ENCODE measurements at regions not wholly inside any gene's neighbourhood (a gene's known extent, or its start where the extent isn't known, plus 50 kb on each side); places are given as distances from the start of the nearest gene placed in this dataset.

DNA sequence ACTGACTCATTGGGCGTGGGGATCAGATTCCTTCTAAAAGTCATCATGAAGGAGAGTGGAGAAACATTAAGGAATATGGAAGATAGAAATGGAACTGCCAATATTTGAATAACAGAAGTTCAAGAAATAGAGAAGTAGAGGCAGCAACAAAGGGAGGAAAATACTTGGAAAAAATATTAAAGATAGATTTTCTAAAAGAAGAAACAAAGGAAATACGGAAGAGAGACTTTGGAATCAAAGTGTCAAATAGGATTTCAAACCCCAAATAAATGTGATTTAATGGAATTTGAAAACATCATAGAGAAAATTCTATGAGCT, 605.1 kb upstream of the KLF4 start:
- Histone ChIP-seq H3K4me3 (ENCODE audit: insufficient read depth in 1 of 2, low read depth in 1 of 2, low read length in 2 of 2) (no peak overlapping the region), H3K79me1 (replicated peaks; ENCODE audit: low read length, poor library complexity, severe bottlenecking) (no peaks in the 10 kb centered on the region), H4K91ac (ENCODE audit: low read length) (no peak overlapping the region), H3K4ac (ENCODE audit: low read depth in 1 of 2, low read length in 2 of 2) (no peak overlapping the region), H2BK120ac (ENCODE audit: low read depth, low read length) (no peak overlapping the region), H3K18ac (ENCODE audit: low read depth in 1 of 2, low read length in 2 of 2) (no peak overlapping the region), H3K9ac (ENCODE audit: low read length) (peak overlapping the region; percentile 9), H2BK15ac (ENCODE audit: low read depth, poor library complexity, severe bottlenecking) (no peak overlapping the region), H3K9me3 (ENCODE audit: control insufficient read depth, low read length) (peaks cover 6% of the 10 kb centered on the region), H3K23ac (ENCODE audit: low read length in 2 of 2) (no peak overlapping the region), H2BK12ac (ENCODE audit: low read length in 2 of 2) (no peak overlapping the region), H3K14ac (ENCODE audit: low read length in 2 of 2) (no peak overlapping the region), H3K27ac (ENCODE audit: low read length, poor library complexity, severe bottlenecking) (no peak overlapping the region), H3K4me1 (ENCODE audit: control insufficient read depth, insufficient read depth, low read depth, low read length) (peaks cover 3% of the 10 kb centered on the region), H3K4me2 (ENCODE audit: low read length, poor library complexity, severe bottlenecking) (no peak overlapping the region), H2AK5ac (ENCODE audit: low read length, severe bottlenecking) (no peak overlapping the region), H3K36me3 (ENCODE audit: control insufficient read depth in 1 of 2, insufficient read depth in 2 of 2, low read depth in 1 of 2, low read length in 2 of 2) (no peaks in the 10 kb centered on the region), H2AFZ (ENCODE audit: low read depth, low read length) (no peak overlapping the region), H3K27me3 (ENCODE audit: control insufficient read depth in 1 of 2, insufficient read depth in 1 of 2, low read length in 2 of 2) (no peaks in the 10 kb centered on the region), H4K8ac (ENCODE audit: low read length) (no peak overlapping the region), H2BK5ac (ENCODE audit: low read depth, low read length, poor library complexity, severe bottlenecking) (no peak overlapping the region)
- DNase-seq = no peak
- WGBS = 85% methylated on average over 1 of the region's 2 CpGs

DNA sequence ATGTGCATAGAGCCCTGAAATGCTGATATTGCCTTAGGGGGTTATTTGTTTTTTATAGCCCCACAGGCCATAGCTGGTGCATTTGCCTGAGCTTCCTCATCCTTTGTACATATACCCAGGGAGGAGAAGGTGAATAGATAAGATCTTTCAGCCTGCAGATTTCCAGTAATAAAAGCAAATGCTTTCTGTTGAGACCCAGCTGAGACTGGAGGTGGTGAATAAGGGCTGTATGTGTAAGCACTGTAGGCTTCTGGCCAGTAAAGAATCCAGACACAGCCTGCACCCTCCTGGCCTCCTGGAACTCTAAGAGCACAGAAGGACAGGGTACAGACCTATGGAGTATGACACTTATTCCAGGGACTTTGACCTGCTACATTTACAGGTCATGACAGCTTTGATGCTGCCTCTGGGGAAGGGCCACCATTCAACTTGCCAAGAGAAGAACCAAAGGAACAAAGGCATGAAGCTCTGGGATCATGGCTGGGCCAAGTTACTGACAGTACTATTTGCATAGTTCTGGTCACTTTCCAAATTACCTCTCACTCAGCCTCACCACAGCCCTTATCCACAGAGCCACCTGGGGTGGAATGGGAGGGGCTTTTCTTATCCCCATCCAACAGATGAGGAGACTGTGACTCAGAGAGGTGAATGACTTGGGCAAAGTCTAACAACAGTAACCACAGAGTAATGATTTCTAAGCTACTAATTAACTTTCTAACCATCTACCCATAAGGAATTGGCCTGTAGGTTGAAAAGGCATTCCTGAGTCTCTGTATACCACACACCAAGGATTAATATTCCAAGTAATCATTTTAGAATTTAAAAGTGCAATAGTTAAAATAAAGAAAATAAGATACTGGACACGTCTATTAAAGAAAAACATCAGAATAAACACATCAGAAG, 604.5 kb upstream of the KLF4 start:
- H3K18ac ChIP-seq (ENCODE audit: low read depth in 1 of 2, low read length in 2 of 2) = no peak overlapping the region
- peaks cover 3% of the 10 kb centered on the region for H3K4me1 ChIP-seq (ENCODE audit: control insufficient read depth, insufficient read depth, low read depth, low read length)
- H3K79me1 ChIP-seq (replicated peaks; ENCODE audit: low read length, poor library complexity, severe bottlenecking) = no peaks in the 10 kb centered on the region
- no peak for DNase-seq
- peaks cover 6% of the 10 kb centered on the region for H3K9me3 ChIP-seq (ENCODE audit: control insufficient read depth, low read length)
- H3K27ac ChIP-seq (ENCODE audit: low read length, poor library complexity, severe bottlenecking) = peak overlapping the region; percentile 65
- H4K91ac ChIP-seq (ENCODE audit: low read length) = no peak overlapping the region
- no peak overlapping the region for H3K4me2 ChIP-seq (ENCODE audit: low read length, poor library complexity, severe bottlenecking)
- no peak overlapping the region for H3K4me3 ChIP-seq (ENCODE audit: insufficient read depth in 1 of 2, low read depth in 1 of 2, low read length in 2 of 2)
- no peak overlapping the region for H3K23ac ChIP-seq (ENCODE audit: low read length in 2 of 2)
- H2AK5ac ChIP-seq (ENCODE audit: low read length, severe bottlenecking) = peak overlapping the region; percentile 29
- H2AFZ ChIP-seq (ENCODE audit: low read depth, low read length) = no peak overlapping the region
- no peaks in the 10 kb centered on the region for H3K36me3 ChIP-seq (ENCODE audit: control insufficient read depth in 1 of 2, insufficient read depth in 2 of 2, low read depth in 1 of 2, low read length in 2 of 2)
- H2BK12ac ChIP-seq (ENCODE audit: low read length in 2 of 2) = no peak overlapping the region
- no peak overlapping the region for H2BK5ac ChIP-seq (ENCODE audit: low read depth, low read length, poor library complexity, severe bottlenecking)
- no peak overlapping the region for H3K4ac ChIP-seq (ENCODE audit: low read depth in 1 of 2, low read length in 2 of 2)
- H3K9ac ChIP-seq (ENCODE audit: low read length) = peak overlapping the region; percentile 9
- peak overlapping the region in 1 of 2 experiments; percentile 16 for H3K14ac ChIP-seq (ENCODE audit: low read length in 2 of 2)
- H4K8ac ChIP-seq (ENCODE audit: low read length) = no peak overlapping the region
- H2BK120ac ChIP-seq (ENCODE audit: low read depth, low read length) = no peak overlapping the region
- H3K27me3 ChIP-seq (ENCODE audit: control insufficient read depth in 1 of 2, insufficient read depth in 1 of 2, low read length in 2 of 2) = no peaks in the 10 kb centered on the region
- 100% methylated on average over 1 of the region's 1 CpG for WGBS
- H2BK15ac ChIP-seq (ENCODE audit: low read depth, poor library complexity, severe bottlenecking) = no peak overlapping the region

DNA sequence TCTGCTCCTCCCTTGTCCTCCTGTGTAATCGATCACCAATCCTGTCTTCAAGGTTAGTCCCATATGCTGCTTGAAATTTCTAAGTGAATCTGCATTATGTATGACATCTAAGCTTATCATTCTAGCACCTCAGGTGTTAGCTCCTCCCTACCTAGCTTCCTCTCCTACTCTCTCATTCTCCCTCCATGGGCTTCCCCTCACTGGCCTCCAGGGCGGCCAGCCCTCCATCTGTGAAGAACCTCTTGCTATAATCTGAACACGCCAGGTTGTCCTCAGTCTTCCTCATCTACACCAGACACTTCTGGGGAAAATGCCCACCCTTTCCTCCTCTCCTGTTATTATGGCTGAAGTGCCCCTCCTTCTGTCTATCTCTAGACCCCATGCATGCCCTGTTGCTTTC, 599.3 kb upstream of the KLF4 start:
- peaks cover 6% of the 10 kb centered on the region for H3K9me3 ChIP-seq (ENCODE audit: control insufficient read depth, low read length)
- no peak overlapping the region for H3K23ac ChIP-seq (ENCODE audit: low read length in 2 of 2)
- no peak overlapping the region for H3K14ac ChIP-seq (ENCODE audit: low read length in 2 of 2)
- no peaks in the 10 kb centered on the region for H3K79me1 ChIP-seq (replicated peaks; ENCODE audit: low read length, poor library complexity, severe bottlenecking)
- no peak overlapping the region for H2AFZ ChIP-seq (ENCODE audit: low read depth, low read length)
- H2BK12ac ChIP-seq (ENCODE audit: low read length in 2 of 2) = no peak overlapping the region
- no peaks in the 10 kb centered on the region for H3K27me3 ChIP-seq (ENCODE audit: control insufficient read depth in 1 of 2, insufficient read depth in 1 of 2, low read length in 2 of 2)
- no peak overlapping the region for H3K27ac ChIP-seq (ENCODE audit: low read length, poor library complexity, severe bottlenecking)
- 99% methylated on average over 3 of the region's 3 CpGs for WGBS
- H2BK120ac ChIP-seq (ENCODE audit: low read depth, low read length) = no peak overlapping the region
- no peak overlapping the region for H4K91ac ChIP-seq (ENCODE audit: low read length)
- H3K4ac ChIP-seq (ENCODE audit: low read depth in 1 of 2, low read length in 2 of 2) = no peak overlapping the region
- no peak overlapping the region for H3K18ac ChIP-seq (ENCODE audit: low read depth in 1 of 2, low read length in 2 of 2)
- H2BK15ac ChIP-seq (ENCODE audit: low read depth, poor library complexity, severe bottlenecking) = no peak overlapping the region
- H2BK5ac ChIP-seq (ENCODE audit: low read depth, low read length, poor library complexity, severe bottlenecking) = no peak overlapping the region
- DNase-seq = no peak
- peaks cover 2% of the 10 kb centered on the region for H3K4me1 ChIP-seq (ENCODE audit: control insufficient read depth, insufficient read depth, low read depth, low read length)
- H4K8ac ChIP-seq (ENCODE audit: low read length) = no peak overlapping the region
- H3K4me3 ChIP-seq (ENCODE audit: insufficient read depth in 1 of 2, low read depth in 1 of 2, low read length in 2 of 2) = no peak overlapping the region
- H3K4me2 ChIP-seq (ENCODE audit: low read length, poor library complexity, severe bottlenecking) = no peak overlapping the region
- H2AK5ac ChIP-seq (ENCODE audit: low read length, severe bottlenecking) = peak overlapping the region; percentile 21
- H3K9ac ChIP-seq (ENCODE audit: low read length) = no peak overlapping the region
- no peaks in the 10 kb centered on the region for H3K36me3 ChIP-seq (ENCODE audit: control insufficient read depth in 1 of 2, insufficient read depth in 2 of 2, low read depth in 1 of 2, low read length in 2 of 2)

DNA sequence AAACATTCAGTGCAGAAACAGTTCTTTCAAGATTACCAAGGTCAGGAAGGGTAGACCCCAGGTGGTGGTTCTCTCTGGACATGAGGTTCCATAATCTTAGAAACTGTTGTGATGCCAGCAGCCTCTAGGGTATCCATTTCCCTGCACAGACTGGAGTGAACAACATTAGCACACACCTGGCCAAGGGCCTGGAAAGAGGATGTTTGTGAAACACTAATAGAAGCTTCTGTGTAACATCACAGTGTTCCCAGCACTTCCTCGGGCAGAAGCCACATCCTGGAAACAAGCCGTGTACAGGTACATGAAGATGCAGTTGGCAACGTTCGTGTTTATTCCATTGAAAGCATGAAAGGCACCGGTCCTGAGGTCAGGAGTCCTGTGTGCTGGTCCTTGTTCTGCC, 598.2 kb upstream of the KLF4 start:
- DNase-seq = no peak
- Histone ChIP-seq H3K14ac (ENCODE audit: low read length in 2 of 2) (no peak overlapping the region), H3K79me1 (replicated peaks; ENCODE audit: low read length, poor library complexity, severe bottlenecking) (no peaks in the 10 kb centered on the region), H3K4me1 (ENCODE audit: control insufficient read depth, insufficient read depth, low read depth, low read length) (no peaks in the 10 kb centered on the region), H3K4me2 (ENCODE audit: low read length, poor library complexity, severe bottlenecking) (no peak overlapping the region), H4K91ac (ENCODE audit: low read length) (no peak overlapping the region), H2BK15ac (ENCODE audit: low read depth, poor library complexity, severe bottlenecking) (no peak overlapping the region), H4K8ac (ENCODE audit: low read length) (no peak overlapping the region), H2BK12ac (ENCODE audit: low read length in 2 of 2) (no peak overlapping the region), H3K36me3 (ENCODE audit: control insufficient read depth in 1 of 2, insufficient read depth in 2 of 2, low read depth in 1 of 2, low read length in 2 of 2) (no peaks in the 10 kb centered on the region), H2AFZ (ENCODE audit: low read depth, low read length) (no peak overlapping the region), H3K23ac (ENCODE audit: low read length in 2 of 2) (no peak overlapping the region), H3K18ac (ENCODE audit: low read depth in 1 of 2, low read length in 2 of 2) (no peak overlapping the region), H3K27ac (ENCODE audit: low read length, poor library complexity, severe bottlenecking) (no peak overlapping the region), H2AK5ac (ENCODE audit: low read length, severe bottlenecking) (no peak overlapping the region), H2BK120ac (ENCODE audit: low read depth, low read length) (no peak overlapping the region), H3K9ac (ENCODE audit: low read length) (no peak overlapping the region), H3K4me3 (ENCODE audit: insufficient read depth in 1 of 2, low read depth in 1 of 2, low read length in 2 of 2) (no peak overlapping the region), H3K4ac (ENCODE audit: low read depth in 1 of 2, low read length in 2 of 2) (no peak overlapping the region), H3K9me3 (ENCODE audit: control insufficient read depth, low read length) (peaks cover 6% of the 10 kb centered on the region), H2BK5ac (ENCODE audit: low read depth, low read length, poor library complexity, severe bottlenecking) (no peak overlapping the region), H3K27me3 (ENCODE audit: control insufficient read depth in 1 of 2, insufficient read depth in 1 of 2, low read length in 2 of 2) (no peaks in the 10 kb centered on the region)
- 99% methylated on average over 5 of the region's 5 CpGs for WGBS
